ENCODE measurements at regions not wholly inside any gene's neighbourhood (a gene's known extent, or its start where the extent isn't known, plus 50 kb on each side); places are given as distances from the start of the nearest gene placed in this dataset.

DNA sequence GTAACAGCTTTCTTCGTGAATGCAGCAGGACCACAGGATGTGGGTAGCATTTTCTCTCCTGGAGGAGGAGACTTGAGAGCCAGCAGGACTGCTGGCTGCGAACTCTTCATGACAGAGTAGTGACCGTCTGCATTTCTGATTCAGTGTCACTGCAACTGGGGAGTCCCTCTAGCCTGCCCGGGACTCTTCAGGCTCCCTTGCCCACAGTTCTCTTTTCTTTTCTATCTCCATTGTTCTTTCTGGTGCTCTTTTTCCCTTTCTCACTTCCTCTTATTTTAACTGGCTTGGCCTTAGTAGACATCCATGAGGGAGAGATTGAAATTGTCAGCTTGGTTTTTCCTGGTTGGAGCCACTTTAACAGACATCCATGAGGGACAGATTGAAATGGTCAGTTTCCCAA lies 49.9 kb upstream of the P2RY1 start:
- H3K4me3 ChIP-seq (ENCODE audit: low read depth, low read length) = no peak overlapping the region
- TF ChIP-seq, protein P1, sequence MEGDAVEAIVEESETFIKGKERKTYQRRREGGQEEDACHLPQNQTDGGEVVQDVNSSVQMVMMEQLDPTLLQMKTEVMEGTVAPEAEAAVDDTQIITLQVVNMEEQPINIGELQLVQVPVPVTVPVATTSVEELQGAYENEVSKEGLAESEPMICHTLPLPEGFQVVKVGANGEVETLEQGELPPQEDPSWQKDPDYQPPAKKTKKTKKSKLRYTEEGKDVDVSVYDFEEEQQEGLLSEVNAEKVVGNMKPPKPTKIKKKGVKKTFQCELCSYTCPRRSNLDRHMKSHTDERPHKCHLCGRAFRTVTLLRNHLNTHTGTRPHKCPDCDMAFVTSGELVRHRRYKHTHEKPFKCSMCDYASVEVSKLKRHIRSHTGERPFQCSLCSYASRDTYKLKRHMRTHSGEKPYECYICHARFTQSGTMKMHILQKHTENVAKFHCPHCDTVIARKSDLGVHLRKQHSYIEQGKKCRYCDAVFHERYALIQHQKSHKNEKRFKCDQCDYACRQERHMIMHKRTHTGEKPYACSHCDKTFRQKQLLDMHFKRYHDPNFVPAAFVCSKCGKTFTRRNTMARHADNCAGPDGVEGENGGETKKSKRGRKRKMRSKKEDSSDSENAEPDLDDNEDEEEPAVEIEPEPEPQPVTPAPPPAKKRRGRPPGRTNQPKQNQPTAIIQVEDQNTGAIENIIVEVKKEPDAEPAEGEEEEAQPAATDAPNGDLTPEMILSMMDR (IDR thresholded peaks at IDR 0.05; ENCODE audit: low read depth, low read length) = no peak
